ENCODE measurements at regions not wholly inside any gene's neighbourhood (a gene's known extent, or its start where the extent isn't known, plus 50 kb on each side); places are given as distances from the start of the nearest gene placed in this dataset.

DNA sequence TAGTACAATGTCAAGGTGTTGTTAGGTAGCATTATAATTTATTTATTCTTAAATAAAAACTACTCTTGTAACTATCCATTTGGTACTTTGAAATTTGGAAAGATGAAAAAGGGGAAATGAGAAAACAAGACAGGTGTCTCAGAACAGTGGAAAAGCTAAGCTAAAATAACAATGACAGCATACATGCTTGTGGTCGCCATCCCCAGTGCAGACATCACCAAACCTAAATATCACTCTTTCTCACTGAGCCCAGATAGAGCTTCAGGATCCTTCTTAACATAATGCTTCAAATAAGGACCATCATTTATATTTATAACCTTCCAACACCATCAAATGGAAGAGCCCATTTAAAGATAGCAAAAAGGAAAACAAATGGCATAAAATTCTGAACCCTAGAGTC lies 434.4 kb upstream of the BRINP1 start:
- DNase-seq, result no peak

DNA sequence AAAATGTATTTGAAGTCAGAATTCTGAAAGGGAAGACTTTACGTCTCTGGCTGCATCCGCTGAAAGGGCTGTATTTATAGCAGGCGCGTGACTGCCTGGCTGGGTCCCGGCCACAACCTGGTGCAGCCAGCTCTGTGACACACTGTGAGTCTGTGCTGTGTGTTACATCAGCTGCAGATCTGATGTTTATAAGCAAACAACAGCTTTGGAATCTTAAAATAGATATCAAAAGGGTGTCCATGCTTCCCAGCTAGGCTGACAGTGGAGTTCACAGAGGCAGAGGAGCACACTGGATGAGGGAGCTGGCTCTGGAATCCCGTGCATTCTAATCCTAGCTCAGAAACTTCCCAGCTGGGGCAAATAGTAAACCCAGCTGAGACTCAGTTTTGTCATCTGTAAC lies 433.4 kb upstream of the BRINP1 start:
- no peak for DNase-seq

DNA sequence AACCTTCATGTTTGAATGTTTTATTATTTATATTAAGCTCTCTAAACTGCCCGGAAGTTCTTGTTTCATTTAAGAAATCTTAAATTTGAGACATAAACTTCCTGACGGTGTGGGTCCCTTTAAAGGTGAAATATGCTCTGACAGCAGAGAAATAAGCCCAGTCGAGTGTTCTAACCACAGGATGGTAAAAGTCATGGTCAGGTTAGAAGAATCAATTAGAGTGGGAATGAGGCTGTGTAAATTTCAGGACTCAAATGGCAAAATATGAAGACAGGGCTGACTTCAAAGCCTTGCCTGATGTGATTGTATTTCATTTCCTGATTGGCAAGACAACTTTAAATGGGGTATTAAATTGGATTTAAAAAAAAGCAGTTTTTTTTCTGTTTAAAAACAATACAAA lies 432.9 kb upstream of the BRINP1 start:
- DNase-seq, result no peak

DNA sequence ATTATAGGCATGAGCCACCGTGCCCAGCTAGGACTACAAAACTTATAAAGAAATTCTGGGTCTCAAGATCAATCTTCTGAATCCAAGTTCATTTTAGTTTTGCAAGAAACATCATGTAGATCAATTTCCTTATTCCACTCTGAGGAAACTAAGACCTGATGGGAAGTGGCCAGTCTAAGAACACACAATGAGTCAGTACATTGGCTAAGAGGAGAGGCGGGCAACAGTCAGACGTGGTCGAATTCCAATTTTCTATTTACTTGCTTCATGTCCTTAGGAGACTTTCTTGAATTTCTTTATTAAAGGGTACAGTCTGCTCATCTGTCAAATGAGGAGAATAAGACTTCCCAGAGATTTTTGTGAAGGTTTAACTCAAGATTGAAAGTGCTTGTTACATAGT lies 432.1 kb upstream of the BRINP1 start:
- DNase-seq, result no peak

DNA sequence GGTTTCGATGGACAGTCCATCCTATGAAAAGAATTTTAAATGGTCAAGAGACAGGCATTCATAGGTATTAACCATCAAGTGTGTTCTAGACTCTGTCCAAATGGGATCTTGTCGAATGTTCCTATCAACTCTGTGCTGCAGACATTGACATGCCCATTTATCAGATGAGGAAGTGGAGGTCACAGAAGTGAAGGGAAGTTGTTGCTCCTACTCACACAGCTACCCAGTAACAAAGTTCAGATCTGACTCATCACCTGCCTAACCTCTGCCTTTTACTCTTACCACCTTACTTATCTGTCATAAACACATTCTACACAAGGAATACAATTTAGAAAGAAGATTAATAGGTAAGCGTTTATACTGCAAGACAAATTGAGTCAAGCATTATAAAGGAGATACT lies 426.2 kb upstream of the BRINP1 start:
- no peak for DNase-seq

DNA sequence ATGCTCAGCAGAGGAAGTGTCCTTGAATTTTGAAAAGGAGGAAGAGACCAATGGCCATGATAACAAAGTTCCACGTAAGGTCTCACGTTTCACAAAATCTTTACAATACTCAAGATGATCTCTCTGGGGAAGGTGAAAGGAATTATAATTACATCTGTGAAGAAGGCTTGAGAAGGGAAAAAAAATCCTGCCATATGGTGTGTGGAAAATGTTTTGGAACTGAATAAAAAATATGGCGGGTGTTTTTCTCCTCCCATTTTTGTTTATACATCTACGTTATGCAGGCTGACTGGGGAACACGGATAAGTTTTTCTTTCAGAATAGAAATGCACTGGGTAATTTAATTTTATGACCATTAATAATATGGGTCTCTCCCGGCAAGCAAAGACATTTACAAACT lies 425.6 kb upstream of the BRINP1 start:
- no peak for DNase-seq

DNA sequence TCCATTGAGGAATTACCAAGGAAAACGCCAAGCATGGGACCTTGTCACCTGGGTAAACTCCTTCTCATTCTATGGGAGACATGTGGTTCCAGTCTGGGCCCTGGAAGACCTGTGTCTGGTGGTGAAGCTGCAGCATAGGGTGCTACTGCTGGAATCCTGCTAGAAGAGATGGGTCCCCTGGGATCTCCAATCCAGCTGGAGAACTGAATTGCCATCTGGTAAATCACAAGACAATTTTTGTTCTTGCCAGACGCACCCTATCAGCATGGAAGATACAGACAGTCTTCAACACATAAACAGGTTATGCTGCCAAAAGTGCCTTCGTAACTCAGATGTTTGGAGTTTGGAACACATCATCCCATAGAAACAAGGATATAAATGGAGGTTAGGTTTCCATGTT lies 424.0 kb upstream of the BRINP1 start:
- no peak for DNase-seq

DNA sequence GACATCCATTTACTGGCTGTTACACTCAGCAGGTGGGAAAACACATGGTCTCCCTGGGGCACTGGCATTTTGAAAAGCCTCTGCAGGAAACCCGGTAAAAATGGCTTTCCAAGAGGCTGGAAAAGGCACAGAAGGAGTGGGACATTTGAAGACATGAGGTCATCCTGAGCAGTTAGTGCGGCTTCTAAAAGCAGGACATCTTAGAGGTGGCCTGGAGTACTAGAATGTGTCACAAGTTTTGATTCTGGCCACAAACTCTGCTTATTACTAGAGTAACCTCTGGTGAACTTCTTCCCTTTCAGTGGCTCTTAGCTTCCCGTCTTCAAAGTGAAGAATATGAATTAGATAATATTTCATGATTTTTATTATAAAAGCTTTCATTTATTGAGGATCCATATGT lies 423.0 kb upstream of the BRINP1 start:
- no peak for DNase-seq

DNA sequence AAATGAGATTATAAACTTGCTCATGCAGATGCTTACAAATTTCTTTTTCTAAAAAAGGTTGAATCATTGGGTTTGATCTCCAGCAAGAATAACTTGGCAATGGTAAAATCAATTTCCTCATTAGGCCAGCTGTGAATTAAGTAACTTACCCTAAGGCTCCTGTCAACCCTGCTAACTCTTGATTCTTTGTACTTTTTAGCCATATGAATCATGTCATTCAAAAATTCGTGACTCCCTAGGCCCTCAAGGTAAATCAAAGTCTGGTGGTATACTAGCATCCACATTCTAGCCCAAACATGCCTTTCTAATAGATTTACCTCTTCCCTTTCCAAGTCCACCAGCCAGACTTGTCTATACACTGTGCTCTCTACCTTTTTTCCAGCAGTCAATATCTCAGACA lies 420.8 kb upstream of the BRINP1 start:
- no peak for DNase-seq

DNA sequence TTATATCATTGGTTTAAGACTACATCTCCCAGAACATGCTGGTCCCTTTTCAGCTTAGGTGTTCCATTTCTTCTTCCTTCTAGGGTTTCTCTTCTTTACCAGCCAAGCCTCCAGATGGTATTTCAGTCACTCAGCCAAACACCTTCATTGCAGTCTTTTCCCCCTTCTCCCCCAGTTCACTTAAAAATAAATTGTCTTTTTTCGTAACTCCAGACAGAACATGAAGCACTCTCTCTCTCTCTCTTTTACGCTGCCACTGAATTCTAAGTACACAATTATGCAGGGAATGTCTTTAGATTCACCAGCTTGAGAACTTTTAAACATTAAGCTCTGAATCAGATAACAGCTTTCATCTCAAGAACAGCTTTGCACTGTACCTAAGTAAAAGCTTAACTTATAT lies 419.7 kb upstream of the BRINP1 start:
- no peak for DNase-seq

DNA sequence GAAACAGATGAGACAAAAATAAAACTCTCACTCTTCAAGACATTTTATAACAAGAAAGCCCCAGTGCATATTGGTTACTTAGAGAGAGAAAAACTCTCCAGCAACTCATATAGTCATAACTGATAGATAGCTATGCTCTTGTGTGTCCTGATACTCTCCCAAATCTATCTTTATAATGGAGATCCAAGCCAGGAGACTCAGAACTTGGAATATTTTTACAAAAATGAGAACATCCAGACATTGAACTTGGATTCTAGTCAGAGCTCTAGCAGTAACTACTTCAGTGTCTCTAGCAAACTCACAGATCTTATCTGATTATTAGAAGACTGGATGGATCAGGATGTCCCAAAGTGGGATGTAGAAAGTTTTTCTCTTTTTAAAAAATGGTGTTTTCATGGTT lies 412.7 kb upstream of the BRINP1 start:
- DNase-seq, result no peak

DNA sequence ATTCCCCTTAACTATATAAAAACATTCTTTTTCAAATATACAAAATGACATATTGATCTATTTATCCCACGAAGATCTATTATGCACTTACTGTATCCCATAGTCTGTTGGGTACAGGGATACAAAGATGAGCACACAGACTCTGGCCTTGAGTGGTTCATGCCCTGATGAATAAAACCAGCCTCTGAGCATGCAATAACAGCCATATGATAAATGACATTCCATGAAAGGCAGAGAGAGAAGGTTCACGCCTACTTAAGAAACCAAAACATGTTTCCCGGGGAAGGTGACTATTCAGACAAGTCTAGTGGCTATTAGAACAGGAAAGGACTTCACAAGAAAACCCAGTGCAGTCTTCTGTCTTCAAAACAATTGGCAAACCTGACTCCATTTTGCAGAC lies 406.2 kb upstream of the BRINP1 start:
- DNase-seq, result no peak

DNA sequence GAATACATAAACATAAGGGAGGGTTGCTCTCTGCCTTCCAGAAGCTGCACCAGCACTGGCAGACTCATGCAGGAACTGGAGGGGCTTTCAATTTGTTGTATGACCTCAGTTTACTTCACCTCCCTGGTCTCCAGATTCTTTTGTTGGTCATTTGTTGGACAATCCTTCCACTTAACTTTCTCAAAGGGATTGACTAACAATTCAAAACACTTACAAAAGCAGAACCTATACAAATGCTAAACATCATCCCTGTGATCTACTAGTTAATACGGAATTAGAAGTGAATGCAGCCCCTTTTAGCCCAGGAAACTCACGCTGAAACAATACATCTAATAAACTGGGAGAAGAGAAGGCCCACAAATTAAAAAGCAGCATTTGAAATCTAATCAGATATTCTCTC lies 404.6 kb upstream of the BRINP1 start:
- no peak for DNase-seq

DNA sequence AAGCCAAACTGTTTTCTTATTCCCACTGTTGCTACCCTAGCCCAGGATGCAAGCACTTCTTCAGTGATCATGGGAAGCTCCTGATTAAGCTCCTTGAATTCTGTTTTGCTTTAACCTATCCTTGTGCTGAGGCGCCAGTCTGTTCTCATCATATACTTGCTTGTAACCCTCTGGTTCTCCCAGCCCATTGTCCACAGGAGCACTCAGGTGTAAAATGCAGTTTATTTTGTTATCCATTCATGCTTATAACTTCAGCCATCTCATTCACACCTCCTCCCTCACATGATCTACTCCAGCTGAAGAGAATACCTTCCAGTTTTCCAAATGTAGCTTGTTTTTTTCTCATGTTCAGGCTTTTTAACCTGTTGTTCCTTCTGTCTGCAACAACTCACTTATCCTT lies 402.1 kb upstream of the BRINP1 start:
- DNase-seq, result no peak

DNA sequence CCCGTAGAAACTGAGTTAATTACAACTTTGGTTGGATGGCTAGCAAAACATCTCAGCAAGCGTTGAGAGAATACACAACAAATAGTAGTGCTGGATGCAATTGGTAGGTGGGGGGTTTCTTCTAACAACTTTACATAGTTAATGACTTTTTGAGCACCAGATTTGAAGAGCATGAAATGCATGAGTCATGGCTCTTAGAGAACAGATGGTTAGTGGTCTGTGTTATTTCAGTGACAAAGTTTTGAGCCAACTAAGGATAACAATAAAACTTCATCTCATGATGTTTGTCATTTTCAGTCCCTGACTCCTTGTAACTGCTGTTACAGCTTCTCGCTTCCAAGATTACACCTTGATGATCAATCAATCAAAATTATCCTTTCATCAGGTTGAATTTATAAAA lies 399.0 kb upstream of the BRINP1 start:
- DNase-seq, result no peak

DNA sequence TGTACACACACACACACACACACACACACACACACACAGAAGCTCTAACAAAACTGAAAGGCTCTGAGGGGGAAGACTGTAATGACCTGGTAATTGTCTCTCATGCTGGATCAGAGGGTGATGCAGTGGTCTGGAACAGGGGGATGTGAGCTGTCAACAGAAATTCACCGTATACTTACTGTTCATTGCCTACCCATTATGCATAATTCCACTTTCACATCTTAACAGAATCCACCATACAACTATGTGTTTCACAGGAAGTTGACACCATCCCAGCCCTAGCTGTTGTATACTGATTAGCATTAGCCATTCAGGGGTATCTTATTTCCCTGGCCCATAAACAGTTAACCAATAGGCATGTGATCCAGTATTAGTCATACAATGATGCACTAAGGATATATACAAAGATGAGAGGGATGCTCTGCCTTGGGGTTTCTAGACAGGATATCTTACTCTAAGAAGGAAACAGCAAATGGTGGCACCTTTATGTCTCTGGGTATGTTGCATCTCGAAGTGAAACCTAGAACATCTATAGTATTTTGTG lies 396.5 kb upstream of the BRINP1 start:
- DNase-seq, result no peak

DNA sequence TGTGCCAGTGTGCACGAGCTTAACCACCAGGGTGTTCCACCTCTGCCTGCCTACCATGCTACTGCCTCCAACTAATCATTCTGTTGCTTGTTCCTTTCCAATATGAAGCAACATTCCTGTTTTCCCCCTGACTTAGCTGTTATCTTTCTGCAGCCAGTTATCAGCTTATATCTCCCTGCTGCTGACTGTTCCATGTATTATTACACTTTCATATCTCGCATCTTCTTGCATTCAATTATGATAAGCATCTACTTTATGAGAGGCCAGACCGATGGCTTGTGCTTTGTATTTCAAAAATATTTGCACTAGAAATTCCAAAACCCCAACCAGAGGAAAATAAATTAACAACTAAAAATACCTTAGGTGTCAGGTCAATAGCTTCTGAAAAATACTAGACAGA lies 394.0 kb upstream of the BRINP1 start:
- DNase-seq, result no peak

DNA sequence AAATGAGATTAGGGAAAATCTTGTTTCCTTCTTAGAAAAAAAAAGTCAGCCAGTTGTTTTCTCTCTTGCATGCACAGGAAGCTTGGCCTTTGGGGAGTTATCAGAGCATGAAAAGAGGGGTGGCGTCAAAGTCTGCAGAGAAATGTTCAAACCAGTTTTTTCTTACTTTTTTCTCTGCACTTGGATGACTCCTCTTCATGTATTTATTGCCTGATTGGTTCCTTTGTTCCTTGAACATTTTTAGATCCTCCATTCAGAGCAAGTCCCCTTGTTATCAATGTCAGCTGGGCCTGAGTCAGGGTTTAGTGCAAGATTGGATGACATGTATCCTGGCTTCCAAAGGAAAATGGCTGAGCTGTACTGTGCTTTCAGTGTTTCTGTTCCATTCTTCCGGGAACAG lies 392.6 kb upstream of the BRINP1 start:
- DNase-seq, result no peak

DNA sequence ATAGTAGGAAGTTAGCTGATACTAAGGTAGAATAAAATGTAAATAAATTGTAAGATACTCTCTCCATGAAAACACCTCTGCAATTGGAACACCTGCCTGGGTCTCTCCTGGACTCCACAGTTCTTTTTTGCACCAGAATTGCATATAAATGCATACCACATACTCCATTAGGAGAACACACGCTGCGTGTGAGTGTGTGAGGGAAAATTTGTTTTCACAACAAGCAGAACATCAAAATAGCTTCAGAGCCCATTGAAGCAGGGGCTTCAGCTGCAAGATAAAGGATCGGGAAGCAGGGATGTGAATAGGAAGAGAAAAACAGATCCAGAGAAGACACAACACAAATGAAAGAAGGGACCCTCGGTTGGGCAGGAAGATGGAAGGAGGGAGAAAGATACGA lies 389.8 kb upstream of the BRINP1 start:
- DNase-seq, result no peak

DNA sequence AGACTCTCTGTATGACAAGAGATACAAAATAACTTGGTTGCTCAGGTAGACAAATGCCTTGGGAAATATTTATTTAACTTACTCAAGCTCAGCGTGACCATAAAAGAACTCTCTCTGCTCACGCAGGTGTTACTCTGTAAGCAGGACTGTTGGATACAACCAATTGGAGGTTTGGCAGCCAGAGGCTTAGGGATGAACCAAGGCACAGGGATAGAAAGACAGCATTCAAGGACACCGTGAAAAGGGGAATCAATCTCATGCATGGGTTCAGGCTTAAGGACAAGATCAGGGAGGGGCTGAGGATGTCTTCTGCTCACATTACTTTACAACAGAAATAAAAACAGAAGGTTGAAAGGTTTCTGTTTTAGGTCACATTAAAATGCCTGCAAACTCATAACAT lies 389.0 kb upstream of the BRINP1 start:
- no peak for DNase-seq

DNA sequence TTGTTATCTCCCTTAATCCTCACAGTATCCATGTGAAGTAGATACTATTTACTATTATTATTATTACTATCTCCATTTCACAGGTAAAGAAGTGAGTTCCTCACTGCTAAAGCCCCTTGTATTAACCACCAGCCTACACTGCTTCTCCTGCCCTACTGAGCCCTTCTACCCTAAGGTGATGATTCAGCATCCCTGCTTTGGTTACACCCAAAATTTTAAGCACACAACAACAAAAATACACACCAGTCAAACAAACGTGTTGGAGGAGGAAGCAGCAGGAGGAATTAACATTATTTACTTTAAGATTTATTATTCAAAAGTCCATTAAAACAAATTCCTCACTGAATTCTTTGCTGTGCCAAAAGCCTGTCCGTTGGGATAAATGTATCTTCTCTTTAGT lies 370.2 kb upstream of the BRINP1 start:
- no peak for DNase-seq

DNA sequence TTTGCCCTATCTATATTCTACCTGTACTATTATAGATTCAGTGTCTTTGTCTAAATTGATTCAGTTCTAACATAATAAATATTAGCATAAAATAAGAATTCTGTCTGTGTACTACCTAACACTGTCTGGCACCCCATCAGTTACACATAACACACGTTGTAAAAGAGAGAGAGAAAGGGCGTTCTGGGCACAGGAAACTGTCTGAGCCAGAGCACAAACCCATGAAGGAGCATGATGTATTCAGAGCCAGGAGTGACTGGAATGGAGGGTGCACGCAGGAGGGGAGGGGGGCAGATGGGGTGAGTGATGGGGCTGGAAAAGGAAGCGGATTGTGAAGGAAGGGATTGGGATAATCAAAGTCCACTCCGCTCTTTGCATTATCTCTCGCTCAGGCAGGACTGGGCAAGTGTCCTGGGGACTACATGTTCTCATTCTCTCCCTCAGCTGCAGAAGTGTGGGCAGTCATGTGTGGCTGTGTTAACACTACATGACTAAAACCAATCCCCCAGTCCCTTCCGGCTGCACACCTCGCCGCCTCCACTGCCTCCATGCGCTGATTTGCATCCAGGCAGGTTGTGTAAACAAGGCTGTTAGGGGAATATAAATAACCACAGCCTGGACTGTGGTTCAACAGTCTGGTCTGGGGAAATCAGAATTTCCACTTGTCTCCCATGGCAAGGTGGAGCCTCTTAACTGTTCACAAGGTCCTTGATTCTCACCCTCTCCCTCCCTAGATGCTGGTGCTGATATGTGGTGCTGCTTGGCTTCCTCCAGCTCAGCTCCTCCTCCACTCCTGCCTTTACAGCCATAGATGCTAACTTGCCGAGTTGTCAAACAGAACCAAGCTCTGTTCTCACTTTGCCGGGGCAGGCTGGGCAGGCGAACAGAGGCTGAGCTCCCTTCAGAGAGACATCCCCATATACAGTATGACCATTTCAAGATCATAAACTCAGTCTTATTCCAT lies 367.5 kb upstream of the BRINP1 start:
- no peak for DNase-seq

DNA sequence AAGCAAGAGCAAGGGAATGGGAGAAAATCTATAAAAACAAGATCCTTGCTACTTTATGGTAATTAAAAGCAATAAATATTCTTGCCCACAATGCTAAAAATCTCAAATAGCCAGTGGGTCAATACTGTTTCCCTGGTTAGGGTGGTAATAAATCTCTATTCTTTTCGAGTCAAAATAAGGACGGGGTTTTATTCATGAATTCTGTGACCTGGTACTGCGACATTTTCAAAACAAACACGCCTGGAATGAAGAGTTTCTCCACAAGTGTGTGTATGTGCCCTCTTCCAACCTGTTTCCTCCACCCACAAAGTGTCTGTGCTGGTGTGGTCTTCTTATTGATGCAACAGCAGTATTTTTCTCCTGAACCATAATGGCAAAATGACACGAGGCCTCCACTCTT lies 358.8 kb upstream of the BRINP1 start:
- no peak for DNase-seq

DNA sequence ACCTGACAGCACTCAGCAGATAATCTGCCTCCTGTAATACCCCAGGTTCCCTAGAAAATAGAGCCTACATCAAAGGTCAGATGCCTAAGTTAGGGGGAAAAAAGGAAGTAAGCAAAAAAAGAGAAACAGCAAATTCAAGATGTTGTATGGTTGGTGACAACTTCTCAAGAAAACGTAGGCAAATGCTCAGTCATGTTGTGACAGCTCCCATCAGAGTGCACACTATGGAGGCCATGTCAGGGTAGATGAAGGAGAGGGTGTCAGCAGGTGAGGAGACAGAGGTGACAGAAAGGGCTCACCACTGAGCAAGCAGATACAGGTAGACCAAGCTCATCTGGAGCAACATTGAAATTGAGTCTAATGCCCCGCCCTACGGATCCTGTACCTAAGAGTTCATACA lies 356.8 kb upstream of the BRINP1 start:
- no peak for DNase-seq

DNA sequence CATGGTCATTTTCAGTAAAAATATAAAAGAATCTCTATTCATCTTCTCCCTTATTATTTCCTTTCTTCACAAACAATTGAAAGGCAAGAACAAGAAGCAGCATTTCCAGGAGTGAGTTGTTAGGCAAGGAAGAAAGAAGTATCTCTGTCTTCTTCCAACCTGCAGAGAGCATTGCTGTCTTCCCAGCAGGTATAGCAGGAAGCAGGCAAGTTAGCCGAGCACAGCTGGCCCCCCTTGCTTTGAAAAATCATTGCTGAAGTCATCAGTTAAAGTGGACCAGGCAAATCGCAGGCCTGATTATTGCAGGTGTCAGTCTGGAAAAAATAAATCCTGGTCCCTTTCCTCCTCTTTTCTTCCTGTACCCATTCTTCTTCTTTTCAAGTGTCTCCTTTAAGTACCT lies 353.1 kb upstream of the BRINP1 start:
- no peak for DNase-seq
